Colonic mucosa (tissue), 4 donors: ENCODE measurements at regions not wholly inside any gene's neighbourhood (a gene's known extent, or its start where the extent isn't known, plus 50 kb on each side); places are given as distances from the start of the nearest gene placed in this dataset.

Experiments used
- DNase-seq: peaks from one replicate; pipeline ENCODE4 v3.0.0-alpha.2; 2020
- H3K27ac ChIP-seq: fragments of 200-600 bp; one replicate; pipeline ENCODE4 v1.8.0; 2021
- H3K27me3 ChIP-seq: fragments of 200-600 bp; one replicate; pipeline ENCODE4 v1.8.0; 2021
- H3K36me3 ChIP-seq: fragments of 200-600 bp; one replicate; pipeline ENCODE4 v1.8.0; 2021
- H3K4me1 ChIP-seq: fragments of 200-600 bp; one replicate; pipeline ENCODE4 v1.8.0; 2021; ENCODE audit warnings: mild to moderate bottlenecking
- H3K4me3 ChIP-seq: fragments of 200-600 bp; one replicate; pipeline ENCODE4 v1.8.0; 2021
- H3K9ac ChIP-seq, 2 donors: one replicate each; pipeline ENCODE4 v1.7.0; 2013; ENCODE audit warnings: control low read depth in 2 of 2, low read depth in 2 of 2, low read length in 2 of 2
- H3K9me3 ChIP-seq: fragments of 200-600 bp; one replicate; pipeline ENCODE4 v1.8.0; 2021
- CTCF ChIP-seq: fragments of 200-600 bp; IDR thresholded peaks from one replicate; pipeline ENCODE4 v1.8.0; 2022; ENCODE audit warnings: antibody characterized with exemption, mild to moderate bottlenecking
- intact Hi-C: fragments of 100-400 bp; cut with DNase I; formaldehyde crosslinking; loops from one replicate; pipeline ENCODE4 v1.14.1; 2022
- donor health status: healthy.
- donor health status: DM: no; HTN: no; CAD: no.
- donor health status: DM: no; HTN: no; CAD: no.

DNA sequence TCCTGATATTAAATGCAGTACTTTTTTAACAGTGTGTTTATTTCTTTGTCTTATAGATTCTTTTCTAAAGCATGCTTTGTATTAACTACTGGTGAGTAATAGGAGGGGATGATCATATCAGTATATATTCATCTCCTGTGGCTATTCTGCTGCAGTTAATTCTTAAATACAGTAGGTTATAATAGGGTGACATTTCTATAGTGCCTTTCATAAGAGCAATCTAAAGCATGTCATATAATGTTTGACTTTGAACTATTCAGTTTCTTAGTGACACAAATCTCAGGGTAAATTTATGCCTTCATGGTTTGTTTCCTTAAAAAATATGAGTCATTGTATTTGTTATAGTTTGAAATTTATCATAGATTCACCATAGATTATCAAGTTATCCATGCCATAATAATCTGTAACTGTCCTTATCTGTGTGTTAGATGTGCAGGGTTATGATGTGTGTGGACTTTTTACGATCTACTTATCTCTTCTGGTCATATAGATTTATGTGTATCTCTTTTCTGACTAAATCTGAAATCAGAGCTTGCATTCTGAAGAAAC lies 1019.5 kb downstream of the NR2F1-AS1 start:
- Histone ChIP-seq H3K9me3 (no peaks in the 10 kb centered on the region), H3K36me3 (no peaks in the 10 kb centered on the region), H3K4me1 (no peaks in the 10 kb centered on the region), H3K27me3 (no peaks in the 10 kb centered on the region), H3K27ac (no peak overlapping the region), H3K4me3 (no peak overlapping the region), H3K9ac (no peak overlapping the region)
- no peak for TF ChIP-seq CTCF
- intact Hi-C loops = no loop called here
- no peak for DNase-seq

DNA sequence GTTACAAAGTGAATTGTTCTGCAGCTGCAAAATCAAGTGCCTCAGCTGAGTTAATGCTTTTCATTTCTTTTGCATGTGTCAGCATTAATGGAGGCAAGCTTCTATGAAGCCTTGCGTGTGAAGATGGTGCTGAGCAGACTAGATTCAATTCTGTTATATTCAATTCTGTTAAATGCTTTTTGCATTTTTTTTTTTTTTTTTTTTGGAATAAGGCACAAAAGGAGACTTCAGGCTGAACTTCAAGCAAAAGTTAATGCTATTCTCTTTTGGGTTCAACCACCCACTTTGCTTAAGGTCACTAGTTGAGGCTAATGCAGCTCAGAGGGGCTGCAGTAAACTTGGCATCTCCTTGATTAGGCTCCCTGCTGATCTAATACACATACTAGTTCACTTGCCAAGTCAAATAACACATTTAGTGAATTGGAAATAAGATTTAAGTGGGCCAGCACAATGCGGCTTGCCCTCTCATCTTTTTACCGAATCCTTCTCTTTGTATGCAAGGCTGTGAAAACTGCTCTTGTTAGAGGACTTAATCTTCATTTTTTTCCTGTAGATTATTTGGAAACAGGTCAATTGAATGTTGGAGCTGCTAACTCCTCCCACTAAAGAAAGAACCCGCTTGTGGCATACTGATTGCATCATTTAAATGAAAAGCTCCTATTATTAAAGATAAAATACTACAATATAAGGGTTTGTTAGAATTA lies 1020.2 kb downstream of the NR2F1-AS1 start:
- TF ChIP-seq CTCF = no peak
- H3K4me3 ChIP-seq = no peak overlapping the region
- no peaks in the 10 kb centered on the region for H3K27me3 ChIP-seq
- H3K9ac ChIP-seq = no peak overlapping the region
- no peaks in the 10 kb centered on the region for H3K36me3 ChIP-seq
- H3K9me3 ChIP-seq = no peaks in the 10 kb centered on the region
- no peak for DNase-seq
- intact Hi-C loops = no loop called here
- no peaks in the 10 kb centered on the region for H3K4me1 ChIP-seq
- H3K27ac ChIP-seq = no peak overlapping the region

DNA sequence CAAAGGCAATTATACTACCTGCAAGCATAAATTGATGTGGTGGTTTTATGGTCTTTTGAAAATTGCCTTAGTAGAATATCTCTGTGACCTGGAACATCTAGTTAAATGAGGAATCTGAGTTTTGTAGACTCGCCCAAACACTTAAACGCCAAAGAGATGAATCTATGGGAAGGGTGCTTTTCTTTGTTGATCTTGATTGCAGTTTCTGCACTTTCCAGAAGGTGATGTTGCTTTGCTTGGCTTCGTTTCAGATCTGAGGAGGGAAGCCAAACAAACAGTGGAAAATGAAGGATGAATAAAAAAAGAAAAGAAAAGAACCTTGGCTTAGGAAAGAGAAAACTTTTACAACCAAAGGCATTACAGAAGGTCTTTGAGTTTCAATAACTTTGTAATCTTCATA lies 1021.2 kb downstream of the NR2F1-AS1 start:
- Histone ChIP-seq H3K9ac (no peak overlapping the region), H3K4me3 (no peak overlapping the region), H3K9me3 (no peaks in the 10 kb centered on the region), H3K27me3 (no peaks in the 10 kb centered on the region), H3K36me3 (no peaks in the 10 kb centered on the region), H3K27ac (no peak overlapping the region), H3K4me1 (no peaks in the 10 kb centered on the region)
- no peak for DNase-seq
- intact Hi-C loops = no loop called here
- TF ChIP-seq CTCF = no peak

DNA sequence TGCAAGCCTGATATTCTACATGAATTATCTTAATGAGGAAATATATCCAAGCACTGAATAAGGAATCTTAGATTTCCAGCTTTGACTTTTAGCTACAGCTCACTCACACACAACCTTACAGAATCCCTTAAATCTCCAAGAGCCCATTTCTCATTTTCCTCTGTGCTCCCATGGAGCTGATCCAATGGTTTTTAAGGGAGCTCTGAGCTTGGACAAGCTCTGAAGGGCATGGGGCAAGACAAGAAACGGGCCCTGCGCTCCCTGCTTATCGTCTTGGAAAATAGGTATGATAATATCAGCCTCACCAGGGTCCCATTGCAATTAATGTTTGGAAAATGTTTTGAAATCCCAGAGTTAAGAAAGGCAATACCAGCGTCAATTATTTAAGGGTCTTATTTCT lies 1021.7 kb downstream of the NR2F1-AS1 start:
- intact Hi-C loops = no loop called here
- no peak overlapping the region for H3K9ac ChIP-seq
- H3K4me1 ChIP-seq = no peaks in the 10 kb centered on the region
- H3K4me3 ChIP-seq = no peak overlapping the region
- no peaks in the 10 kb centered on the region for H3K36me3 ChIP-seq
- no peak for TF ChIP-seq CTCF
- no peak for DNase-seq
- no peak overlapping the region for H3K27ac ChIP-seq
- H3K27me3 ChIP-seq = no peaks in the 10 kb centered on the region
- no peaks in the 10 kb centered on the region for H3K9me3 ChIP-seq

DNA sequence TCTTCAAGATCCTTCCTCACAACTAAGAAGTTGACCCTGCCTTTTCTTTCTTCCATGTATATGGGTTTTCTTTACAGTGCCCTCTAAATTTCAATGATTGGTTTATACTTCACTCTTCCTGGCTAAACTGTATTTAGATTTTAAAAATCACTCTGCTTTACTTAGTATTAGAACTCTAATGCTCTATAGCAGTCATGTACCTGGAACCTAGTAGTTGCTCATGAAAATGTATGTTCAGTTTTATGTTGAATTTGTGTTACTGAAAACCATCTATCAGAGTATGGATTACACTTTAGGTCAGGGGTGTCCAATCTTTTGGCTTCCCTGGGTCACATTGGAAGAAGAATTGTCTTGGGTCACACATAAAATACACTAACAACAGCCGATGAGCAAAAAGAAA lies 1024.3 kb downstream of the NR2F1-AS1 start:
- no peak overlapping the region for H3K27ac ChIP-seq
- H3K9me3 ChIP-seq = no peaks in the 10 kb centered on the region
- no peaks in the 10 kb centered on the region for H3K27me3 ChIP-seq
- DNase-seq = no peak
- H3K4me1 ChIP-seq = no peaks in the 10 kb centered on the region
- intact Hi-C loops = no loop called here
- TF ChIP-seq CTCF = no peak
- H3K9ac ChIP-seq = no peak overlapping the region
- H3K36me3 ChIP-seq = no peaks in the 10 kb centered on the region
- no peak overlapping the region for H3K4me3 ChIP-seq
